GM19043 (cell line): ENCODE measurements at regions not wholly inside any gene's neighbourhood (a gene's known extent, or its start where the extent isn't known, plus 50 kb on each side); places are given as distances from the start of the nearest gene placed in this dataset.
"Not testable (repeated sequence)": the region's sequence is repeated elsewhere in the genome, so short reads cannot be mapped to it uniquely, and the experiment has no call there.

ENCODE experiments used
- ATAC-seq: cut with Tn5 transposase; IDR thresholded peaks from one replicate; pipeline ENCODE4 v1.9.1; 2021; ENCODE audit warnings: low read depth; ENCODE audit not compliant: unreplicated experiment

DNA sequence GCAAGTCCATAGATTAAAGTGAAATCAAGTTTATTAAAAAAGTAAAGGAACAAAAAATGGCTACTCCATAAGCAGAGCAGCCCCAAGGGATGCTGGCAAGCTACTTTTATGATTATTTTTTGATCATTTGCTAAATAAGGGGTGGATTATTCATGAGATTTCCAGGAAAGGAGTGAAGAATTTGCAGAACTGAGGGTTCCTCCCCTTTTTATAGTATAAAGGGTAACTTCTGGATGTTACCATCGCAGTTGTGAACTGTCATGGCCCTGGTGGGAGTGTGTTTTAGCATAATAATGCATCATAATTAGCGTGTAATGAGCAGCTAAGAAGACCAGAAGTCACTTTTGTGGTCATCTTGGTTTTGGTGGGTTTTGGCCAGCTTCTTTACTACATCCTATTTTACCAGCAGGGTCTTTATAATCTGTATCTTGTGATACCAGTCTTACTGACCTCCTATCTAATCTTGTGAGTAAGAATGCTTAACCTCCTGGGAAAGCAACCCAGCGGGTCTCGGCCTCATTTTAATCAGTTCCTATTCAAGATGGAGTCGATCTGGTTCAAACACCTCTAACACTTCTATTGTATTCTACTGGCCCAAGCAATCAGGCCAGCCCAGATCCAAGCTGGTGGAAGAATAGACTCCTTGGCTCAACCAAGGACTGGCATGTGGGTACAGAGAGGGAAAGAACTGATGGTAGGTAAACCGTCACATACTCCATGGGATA lies 87.9 kb upstream of the NPSR1 start:
- no peak for ATAC-seq

DNA sequence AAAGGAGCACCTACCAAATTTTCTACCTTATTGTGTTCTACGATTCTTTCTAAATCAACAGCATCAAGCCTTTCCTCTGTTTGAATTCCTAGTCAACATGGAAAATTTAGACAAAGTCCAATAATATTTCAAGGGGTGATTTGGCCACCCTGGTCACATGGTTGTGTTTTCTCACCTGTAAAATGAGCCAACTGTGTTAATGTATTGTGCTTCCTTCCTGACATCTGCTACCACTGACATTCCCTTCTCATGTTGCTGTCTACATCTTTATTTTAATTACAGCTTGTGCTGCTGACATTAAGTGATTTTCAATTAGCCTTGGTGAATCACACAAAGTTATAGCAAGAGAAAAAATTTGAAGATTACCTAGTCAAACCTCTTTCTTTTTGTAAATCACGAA lies 83.0 kb upstream of the NPSR1 start:
- no peak for ATAC-seq

DNA sequence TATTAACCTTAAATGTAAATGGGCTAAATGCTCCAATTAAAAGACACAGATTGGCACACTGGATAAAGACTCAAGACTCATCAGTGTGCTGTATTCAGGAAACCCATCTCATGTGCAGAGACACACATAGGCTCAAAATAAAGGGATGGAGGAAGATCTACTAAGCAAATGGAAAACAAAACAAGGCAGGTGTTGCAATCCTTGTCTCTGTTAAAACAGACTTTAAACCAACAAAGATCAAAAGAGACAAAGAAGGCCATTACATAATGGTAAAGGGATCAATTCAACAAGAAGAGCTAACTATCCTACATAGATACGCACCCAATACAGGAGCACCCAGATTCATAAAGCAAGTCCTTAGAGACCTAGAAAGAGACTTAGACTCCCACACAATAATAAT lies 80.1 kb upstream of the NPSR1 start:
- not testable (repeated sequence) for ATAC-seq

DNA sequence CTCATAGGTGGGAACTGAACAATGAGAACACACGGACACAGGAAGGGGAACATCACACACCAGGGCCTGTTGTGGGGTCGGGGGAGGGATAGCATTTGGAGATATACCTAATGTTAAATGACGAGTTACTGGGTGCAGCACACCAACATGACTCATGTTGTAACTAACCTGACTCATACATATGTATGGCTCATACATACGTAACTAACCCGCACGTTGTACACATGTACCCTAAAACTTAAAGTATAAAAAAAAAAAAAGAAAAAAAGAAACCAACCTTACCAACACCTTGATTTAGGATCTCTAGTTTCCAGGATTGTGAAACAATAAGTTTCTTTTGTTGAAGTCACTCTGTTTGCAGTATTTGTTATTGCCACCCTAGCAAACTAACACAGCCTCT lies 76.3 kb upstream of the NPSR1 start:
- not testable (repeated sequence) for ATAC-seq

- no peak for ATAC-seq
Observed at GRCh38 chr7:34584526-34584925, 73.5 kb upstream of the NPSR1 start.

- ATAC-seq, result no peak
Observed at GRCh38 chr7:34596887-34597286, 61.1 kb upstream of the NPSR1 start.

GRCh38 chr7:34603711-34604444 lies 54.1 kb upstream of the NPSR1 start:
- no peak for ATAC-seq
